Stimulated activated naive B cell treated with anti-CD40 and anti-IgM and Interleukin-4, amounts not matched to agents 10 μg/mL and 1 μg/mL and 100 μg/mL, for 72 hours (primary cell): ENCODE measurements at regions not wholly inside any gene's neighbourhood (a gene's known extent, or its start where the extent isn't known, plus 50 kb on each side); places are given as distances from the start of the nearest gene placed in this dataset.

Experiments
- ATAC-seq, 2 donors: fragments of 150-1000 bp; cut with Tn5 transposase; replicated peaks; 2 replicates each; pipeline ENCODE4 v1.10.0; 2021; ENCODE audit warnings: moderate library complexity in 1 of 2
- DNase-seq: peaks from one replicate; pipeline ENCODE4 v3.0.0; 2021
- H3K27ac Mint-ChIP-seq: one replicate; pipeline ENCODE4 v1.8.0; 2022; ENCODE audit warnings: mild to moderate bottlenecking, mixed read lengths
- H3K27me3 Mint-ChIP-seq, 2 donors: one replicate each; pipeline ENCODE4 v1.8.0; 2022; ENCODE audit warnings: mixed read lengths in 2 of 2
- H3K36me3 Mint-ChIP-seq, 2 donors: one replicate each; pipeline ENCODE4 v1.8.0; 2022; ENCODE audit warnings: mixed read lengths in 2 of 2, mild to moderate bottlenecking in 1 of 2
- H3K4me1 Mint-ChIP-seq, 2 donors: one replicate each; pipeline ENCODE4 v1.8.0; 2022; ENCODE audit warnings: mixed read lengths in 2 of 2, mild to moderate bottlenecking in 1 of 2
- H3K4me3 Mint-ChIP-seq, 2 donors: one replicate each; pipeline ENCODE4 v1.8.0; 2022; ENCODE audit warnings: mild to moderate bottlenecking in 2 of 2, mixed read lengths in 2 of 2, moderate library complexity in 1 of 2
- H3K9me3 Mint-ChIP-seq, 2 donors: one replicate each; pipeline ENCODE4 v1.8.0; 2022; ENCODE audit warnings: mixed read lengths in 2 of 2, mild to moderate bottlenecking in 1 of 2

- DNase-seq (no peak), ATAC-seq (no peak)
- Mint-ChIP-seq H3K27me3 (no peaks in the 10 kb centered on the region), H3K4me3 (peak overlapping the region in 1 of 2 donors; percentile 47), H3K4me1 (peaks cover 42 to 57% of the 10 kb centered on the region in 2 donors), H3K9me3 (peaks cover 7 to 10% of the 10 kb centered on the region in 2 donors), H3K36me3 (peaks cover 3 to 12% of the 10 kb centered on the region in 2 donors), H3K27ac (peak overlapping the region; percentile 94)
Observed at GRCh38 chr5:56330806-56331205, 97.7 kb upstream of the ANKRD55 start.

- Mint-ChIP-seq H3K27me3 (no peaks in the 10 kb centered on the region), H3K4me1 (peaks cover 45 to 63% of the 10 kb centered on the region in 2 donors), H3K4me3 (peak overlapping the region; percentile 47 to 56), H3K27ac (peak overlapping the region; percentile 94), H3K36me3 (peaks cover 0 to 6% of the 10 kb centered on the region in 2 donors), H3K9me3 (peaks cover under 1 to 4% of the 10 kb centered on the region in 2 donors)
- no peak for DNase-seq
- peak; percentile 16 to 33 for ATAC-seq
Observed at GRCh38 chr5:56330167-56330566, 97.0 kb upstream of the ANKRD55 start.

- ATAC-seq: peak; percentile 39 to 57
- H3K4me3 Mint-ChIP-seq: peak overlapping the region; percentile 47 to 61
Observed at GRCh38 chr5:56329652-56330051, 96.5 kb upstream of the ANKRD55 start.

DNA sequence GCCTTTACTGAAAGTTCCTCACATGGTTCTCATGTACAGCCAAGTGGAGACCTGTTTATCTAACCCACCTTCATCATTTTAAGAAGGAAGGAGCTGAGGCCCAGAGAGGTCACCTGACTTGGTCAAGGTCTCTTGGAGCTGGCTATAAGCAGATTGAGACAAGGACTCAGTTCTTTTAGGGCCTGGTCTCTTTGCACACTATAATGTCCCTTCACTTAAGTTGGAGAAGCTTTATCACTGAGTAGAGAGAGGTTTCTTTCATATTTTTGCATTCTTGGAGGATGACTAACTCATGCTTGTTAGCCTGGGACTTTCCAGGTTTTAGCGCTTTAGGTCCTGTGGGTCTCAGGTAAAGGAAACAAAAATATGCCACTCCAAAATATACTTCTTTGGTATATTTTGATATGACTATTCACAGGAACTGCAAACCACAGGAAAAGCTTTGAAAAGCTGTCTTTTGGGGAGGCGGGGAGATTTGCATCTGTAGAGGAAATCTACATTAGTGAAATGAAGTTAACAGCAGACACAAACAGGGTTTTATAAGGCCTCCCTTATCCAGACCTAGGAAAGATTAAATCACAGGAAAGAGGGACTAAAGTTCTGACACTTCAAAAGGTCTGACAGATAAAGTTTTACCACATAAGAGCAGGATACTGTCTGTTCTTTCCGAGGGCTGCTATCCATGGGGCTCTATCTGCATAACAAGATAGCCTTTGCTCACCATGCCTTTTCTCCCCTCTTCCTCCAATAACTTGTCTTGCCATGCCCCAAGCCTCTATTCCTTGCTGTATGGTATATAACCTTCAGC, 95.8 kb upstream of the ANKRD55 start:
- H3K36me3 Mint-ChIP-seq: peaks cover 0 to 2% of the 10 kb centered on the region in 2 donors
- H3K4me1 Mint-ChIP-seq: peaks cover 45 to 64% of the 10 kb centered on the region in 2 donors
- DNase-seq: peak; percentile 39
- no peaks in the 10 kb centered on the region for H3K27me3 Mint-ChIP-seq
- peak overlapping the region; percentile 47 to 61 for H3K4me3 Mint-ChIP-seq
- H3K27ac Mint-ChIP-seq: peak overlapping the region; percentile 94
- peak; percentile 77 to 79 for ATAC-seq
- peaks cover 0 to 4% of the 10 kb centered on the region in 2 donors for H3K9me3 Mint-ChIP-seq

More at GRCh38 chr5:56329652-56330051, 96.5 kb upstream of the ANKRD55 start:
- Mint-ChIP-seq H3K36me3 (peaks cover 0 to 6% of the 10 kb centered on the region in 2 donors), H3K27me3 (no peaks in the 10 kb centered on the region), H3K27ac (peak overlapping the region; percentile 94), H3K4me1 (peaks cover 45 to 63% of the 10 kb centered on the region in 2 donors), H3K9me3 (peaks cover 0 to 4% of the 10 kb centered on the region in 2 donors)
- DNase-seq: no peak

DNA sequence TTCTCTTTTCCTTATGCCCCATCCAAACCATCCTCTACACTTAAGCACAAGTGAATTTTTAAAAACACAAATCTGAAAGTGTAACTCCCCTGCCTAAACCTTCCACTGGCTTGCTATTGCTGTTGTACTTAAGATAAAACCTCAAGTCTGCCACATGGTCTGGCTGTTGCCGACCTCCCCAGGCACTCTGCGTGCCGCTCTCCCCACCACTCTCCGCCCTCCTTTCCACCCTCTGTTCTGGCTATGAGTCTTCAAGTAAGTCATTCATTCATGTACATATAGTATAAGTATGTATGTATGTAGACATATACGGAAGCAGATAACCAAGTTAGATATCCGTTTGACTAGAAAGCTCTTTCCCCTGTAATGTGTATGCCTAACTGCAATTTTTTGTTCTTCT, 94.7 kb upstream of the ANKRD55 start:
- Mint-ChIP-seq H3K27me3 (no peaks in the 10 kb centered on the region), H3K4me1 (peaks cover 51 to 73% of the 10 kb centered on the region in 2 donors), H3K9me3 (peaks cover 0 to 4% of the 10 kb centered on the region in 2 donors), H3K27ac (peak overlapping the region; percentile 83), H3K4me3 (peak overlapping the region; percentile 15 to 42), H3K36me3 (no peaks in the 10 kb centered on the region)
- DNase-seq: peak; percentile 56
- peak; percentile 70 to 83 for ATAC-seq

- Mint-ChIP-seq H3K36me3 (no peaks in the 10 kb centered on the region), H3K27me3 (no peaks in the 10 kb centered on the region), H3K9me3 (no peaks in the 10 kb centered on the region), H3K4me3 (peak overlapping the region; percentile 9 to 31), H3K27ac (peak overlapping the region; percentile 87), H3K4me1 (peaks cover 56 to 78% of the 10 kb centered on the region in 2 donors)
- no peak for ATAC-seq
- no peak for DNase-seq
Observed at GRCh38 chr5:56326770-56327169, 93.6 kb upstream of the ANKRD55 start.

GRCh38 chr5:56326116-56326515, 93.0 kb upstream of the ANKRD55 start:
- Mint-ChIP-seq H3K27me3 (no peaks in the 10 kb centered on the region), H3K4me1 (peaks cover 61 to 80% of the 10 kb centered on the region in 2 donors)

DNA sequence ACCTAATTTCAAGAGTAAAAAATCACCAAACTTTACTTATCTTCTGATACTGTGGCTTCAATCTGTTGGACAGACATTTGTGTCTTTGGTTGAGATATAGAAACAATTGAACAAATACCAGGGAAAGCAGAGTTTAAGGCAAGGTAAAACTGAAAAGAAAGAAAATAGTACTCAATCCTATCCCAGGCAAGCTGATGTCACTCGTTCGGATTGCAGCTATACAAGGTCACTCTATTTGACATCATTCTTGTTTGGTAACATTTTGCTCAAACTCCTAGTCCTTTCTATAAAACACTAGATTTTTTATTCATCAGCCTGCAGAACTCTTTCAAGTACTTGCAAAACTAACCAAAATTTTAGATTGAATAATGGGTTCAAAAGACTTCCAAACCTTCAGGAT, 91.9 kb upstream of the ANKRD55 start:
- peaks cover 57 to 78% of the 10 kb centered on the region in 2 donors for H3K4me1 Mint-ChIP-seq
- no peaks in the 10 kb centered on the region for H3K9me3 Mint-ChIP-seq
- no peak for DNase-seq
- no peak overlapping the region for H3K27ac Mint-ChIP-seq
- H3K4me3 Mint-ChIP-seq: no peak overlapping the region
- ATAC-seq: no peak
- H3K36me3 Mint-ChIP-seq: no peaks in the 10 kb centered on the region
- H3K27me3 Mint-ChIP-seq: no peaks in the 10 kb centered on the region

More at GRCh38 chr5:56326116-56326515, 93.0 kb upstream of the ANKRD55 start:
- no peak for DNase-seq
- Mint-ChIP-seq H3K9me3 (no peaks in the 10 kb centered on the region), H3K36me3 (no peaks in the 10 kb centered on the region), H3K27ac (no peak overlapping the region), H3K4me3 (peak overlapping the region in 1 of 2 donors; percentile 2)
- ATAC-seq: no peak

DNA sequence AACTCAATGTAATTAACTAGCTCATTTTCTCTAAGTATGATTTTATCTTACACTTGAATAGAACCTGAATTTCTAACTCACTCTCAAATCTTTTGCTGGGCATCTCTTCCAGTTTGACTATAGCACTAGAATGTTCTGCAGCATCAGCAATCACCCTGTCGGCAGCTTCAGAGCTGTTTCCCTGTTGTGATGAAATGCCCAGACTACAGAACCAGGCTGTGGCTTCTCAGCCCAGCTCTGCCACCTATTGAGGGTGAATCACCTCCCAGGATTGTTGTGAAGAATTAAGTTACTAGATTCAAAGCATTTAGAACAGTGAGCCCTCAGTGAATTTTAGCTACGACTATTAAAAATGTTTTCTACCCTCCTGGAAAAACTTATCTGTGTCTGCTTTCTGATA, 90.4 kb upstream of the ANKRD55 start:
- no peaks in the 10 kb centered on the region for H3K27me3 Mint-ChIP-seq
- no peaks in the 10 kb centered on the region for H3K9me3 Mint-ChIP-seq
- no peak overlapping the region for H3K27ac Mint-ChIP-seq
- DNase-seq (no peak), ATAC-seq (no peak)
- H3K4me3 Mint-ChIP-seq: no peak overlapping the region
- no peaks in the 10 kb centered on the region for H3K36me3 Mint-ChIP-seq
- H3K4me1 Mint-ChIP-seq: peaks cover 60 to 78% of the 10 kb centered on the region in 2 donors

DNA sequence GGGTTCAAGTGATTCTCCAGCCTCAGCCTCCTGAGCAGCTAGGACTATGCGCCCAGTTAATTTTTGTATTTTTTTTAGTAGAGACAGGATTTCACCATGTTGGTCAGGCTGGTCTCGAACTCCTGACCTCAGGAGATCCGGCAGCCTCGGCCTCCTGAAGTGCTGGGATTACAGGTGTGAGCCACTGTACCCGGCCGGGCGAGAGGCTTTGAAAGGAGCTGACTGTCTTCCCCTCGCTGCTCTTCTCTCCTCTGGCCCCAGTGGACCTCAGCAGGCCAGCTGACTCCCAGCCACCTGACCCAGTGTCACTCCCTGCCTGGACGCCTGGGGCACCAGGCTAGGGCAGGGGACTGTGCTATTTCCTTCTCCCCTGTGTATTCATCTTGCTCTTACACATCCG, 89.5 kb upstream of the ANKRD55 start:
- Mint-ChIP-seq H3K9me3 (no peaks in the 10 kb centered on the region), H3K4me1 (peaks cover 56 to 78% of the 10 kb centered on the region in 2 donors), H3K27ac (no peak overlapping the region), H3K4me3 (no peak overlapping the region), H3K36me3 (no peaks in the 10 kb centered on the region), H3K27me3 (no peaks in the 10 kb centered on the region)
- DNase-seq: no peak
- ATAC-seq: no peak

DNA sequence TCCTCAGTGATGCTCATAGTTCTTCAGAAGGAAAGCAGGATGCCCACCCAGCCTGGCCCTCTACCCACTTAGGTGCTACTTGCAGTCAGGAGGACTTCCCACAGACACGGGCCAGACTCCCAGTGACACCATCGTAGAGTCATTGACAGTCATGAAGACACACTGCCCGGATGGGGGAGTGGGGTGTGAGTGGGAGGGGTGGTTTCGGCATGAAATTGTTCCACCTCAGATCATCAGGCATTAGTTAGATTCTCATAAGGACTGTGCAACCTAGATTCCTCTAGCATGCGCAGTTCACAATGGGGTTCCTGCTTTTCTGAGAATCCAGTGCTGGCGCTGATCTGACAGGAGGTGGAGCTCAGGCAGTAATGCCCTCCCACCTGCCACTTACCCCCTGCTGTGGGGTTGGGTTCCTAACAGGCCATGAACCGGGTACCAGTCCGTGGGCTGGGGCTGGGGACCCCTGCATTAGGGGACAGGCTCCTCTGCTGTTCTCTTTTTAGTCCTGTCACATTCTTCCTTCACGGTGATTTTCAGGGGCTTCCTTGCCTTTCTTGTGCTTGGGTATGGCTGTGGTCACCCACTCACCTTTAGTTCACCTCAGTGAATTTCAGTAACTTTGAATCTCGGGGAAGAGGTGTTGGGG, 88.2 kb upstream of the ANKRD55 start:
- DNase-seq: no peak
- H3K4me1 Mint-ChIP-seq: peaks cover 49 to 67% of the 10 kb centered on the region in 2 donors
- H3K27ac Mint-ChIP-seq: peak overlapping the region; percentile 65
- no peak for ATAC-seq
- H3K9me3 Mint-ChIP-seq: no peaks in the 10 kb centered on the region
- H3K27me3 Mint-ChIP-seq: no peaks in the 10 kb centered on the region
- H3K36me3 Mint-ChIP-seq: no peaks in the 10 kb centered on the region
- H3K4me3 Mint-ChIP-seq: no peak overlapping the region

GRCh38 chr5:56320686-56321085, 87.6 kb upstream of the ANKRD55 start:
- no peak overlapping the region for H3K4me3 Mint-ChIP-seq
- H3K27me3 Mint-ChIP-seq: no peaks in the 10 kb centered on the region
- H3K27ac Mint-ChIP-seq: peak overlapping the region; percentile 14
- ATAC-seq: no peak
- no peaks in the 10 kb centered on the region for H3K9me3 Mint-ChIP-seq
- H3K4me1 Mint-ChIP-seq: peaks cover 46 to 60% of the 10 kb centered on the region in 2 donors
- DNase-seq: no peak
- no peaks in the 10 kb centered on the region for H3K36me3 Mint-ChIP-seq

DNA sequence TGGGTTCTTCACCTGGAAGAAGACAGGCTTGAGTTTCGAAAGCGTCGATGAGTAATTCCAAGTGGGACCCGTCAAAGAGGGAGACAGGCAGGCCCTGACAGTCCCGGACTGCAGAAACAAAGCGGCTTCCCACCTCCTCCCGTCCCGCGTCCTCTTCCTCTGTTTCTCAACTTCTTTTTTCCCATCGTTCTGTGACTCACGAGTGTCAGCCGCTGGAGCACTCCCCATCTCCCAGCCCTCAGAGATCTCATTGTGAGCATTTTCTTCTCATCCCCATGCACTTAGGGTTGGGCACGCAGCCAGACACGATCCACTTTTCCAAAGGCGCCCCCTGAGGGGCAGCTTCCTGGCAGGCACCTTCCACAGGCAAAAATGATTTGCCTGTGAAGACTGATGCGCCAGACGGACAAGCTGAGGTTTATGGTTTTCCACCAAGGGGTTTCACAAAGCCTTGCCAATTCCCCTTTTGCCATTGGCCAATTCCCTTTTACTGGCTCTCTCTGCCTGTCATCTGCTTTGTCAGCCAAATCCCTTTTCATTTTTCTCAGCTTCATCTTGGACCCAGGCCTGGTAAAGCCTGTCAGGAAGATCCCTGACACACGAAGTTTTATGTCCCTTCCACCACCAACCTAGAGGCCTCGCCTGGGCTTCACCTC, 86.5 kb upstream of the ANKRD55 start:
- no peaks in the 10 kb centered on the region for H3K27me3 Mint-ChIP-seq
- H3K4me3 Mint-ChIP-seq: peak overlapping the region; percentile 50 to 71
- peak overlapping the region; percentile 90 for H3K27ac Mint-ChIP-seq
- peaks cover 43 to 57% of the 10 kb centered on the region in 2 donors for H3K4me1 Mint-ChIP-seq
- ATAC-seq: no peak
- no peaks in the 10 kb centered on the region for H3K9me3 Mint-ChIP-seq
- no peak for DNase-seq
- no peaks in the 10 kb centered on the region for H3K36me3 Mint-ChIP-seq

GRCh38 chr5:56317923-56318561, 84.9 kb upstream of the ANKRD55 start:
- ATAC-seq: peak; percentile 91 to 92
- H3K27me3 Mint-ChIP-seq: no peaks in the 10 kb centered on the region
- H3K27ac Mint-ChIP-seq: peak overlapping the region; percentile 93
- H3K36me3 Mint-ChIP-seq: no peaks in the 10 kb centered on the region
- no peaks in the 10 kb centered on the region for H3K9me3 Mint-ChIP-seq
- peak; percentile 32 for DNase-seq
- H3K4me1 Mint-ChIP-seq: peaks cover 45 to 59% of the 10 kb centered on the region in 2 donors
- peak overlapping the region; percentile 32 to 62 for H3K4me3 Mint-ChIP-seq
